Body of pancreas (tissue), 4 donors: ENCODE measurements at regions not wholly inside any gene's neighbourhood (a gene's known extent, or its start where the extent isn't known, plus 50 kb on each side); places are given as distances from the start of the nearest gene placed in this dataset.

ENCODE experiments used
- ATAC-seq: fragments of 150-250 bp; one replicate; pipeline ENCODE4 v1.9.1; 2016
- DNase-seq, 4 donors: peaks; one replicate each; pipeline ENCODE4 v3.0.0-alpha.2; 2019
- H3K27ac ChIP-seq, 4 donors: fragments of 200-600 bp; sonication (generic); 1 replicate in 3 of 4; 2 replicates in 1 of 4; pipeline versions ENCODE4 v1.5.1 to v1.6.1; 2016 to 2019; ENCODE audit warnings: mild to moderate bottlenecking in 1 of 4, mixed read lengths in 1 of 4, moderate library complexity in 1 of 4
- H3K27me3 ChIP-seq, 2 donors: fragments of 200-600 bp; sonication (generic); one replicate each; pipeline ENCODE4 v1.6.0; 2016; ENCODE audit warnings: mild to moderate bottlenecking in 1 of 2
- H3K36me3 ChIP-seq, 2 donors: fragments of 200-600 bp; sonication (generic); replicated peaks in 1 of 2; 2 replicates each; pipeline ENCODE4 v1.5.1; 2016; ENCODE audit warnings: low read depth in 2 of 2; ENCODE audit not compliant: insufficient read depth in 1 of 2
- H3K4me1 ChIP-seq: fragments of 200-600 bp; sonication (generic); one replicate; pipeline ENCODE4 v1.6.0; 2016
- H3K4me3 ChIP-seq, 2 donors: fragments of 200-600 bp; sonication (generic); 1 replicate in 1 of 2; 2 replicates in 1 of 2; pipeline ENCODE4 v1.5.1; 2016 to 2019
- H3K9me3 ChIP-seq, 3 donors: fragments of 200-600 bp; sonication (generic); 1 replicate in 2 of 3; 2 replicates in 1 of 3; pipeline ENCODE4 v1.5.1; 2016
- CTCF ChIP-seq, 7 experiments: fragments of 450-650 bp in 4 of 7; fragments of 200-600 bp in 3 of 7; sonication (generic) in 3 of 7; IDR thresholded peaks; one replicate each; pipeline ENCODE4 v1.5.1; 2016 to 2019; ENCODE audit warnings: antibody characterized with exemption in 7 of 7
- POLR2A ChIP-seq, 3 donors: fragments of 450-650 bp; IDR thresholded peaks; one replicate each; pipeline ENCODE4 v1.6.1; 2016; ENCODE audit warnings: antibody characterized with exemption in 3 of 3, mild to moderate bottlenecking in 2 of 3
- WGBS, 2 donors: methylation state at CpG; one replicate each; pipeline ENCODE4 v1.1.5; 2017; 5-methylcytosine and 5-hydroxymethylcytosine counted together
- intact Hi-C: fragments of 100-400 bp; cut with DNase I; formaldehyde crosslinking; loops from one replicate; pipeline ENCODE4 v1.15.1; 2023

DNA sequence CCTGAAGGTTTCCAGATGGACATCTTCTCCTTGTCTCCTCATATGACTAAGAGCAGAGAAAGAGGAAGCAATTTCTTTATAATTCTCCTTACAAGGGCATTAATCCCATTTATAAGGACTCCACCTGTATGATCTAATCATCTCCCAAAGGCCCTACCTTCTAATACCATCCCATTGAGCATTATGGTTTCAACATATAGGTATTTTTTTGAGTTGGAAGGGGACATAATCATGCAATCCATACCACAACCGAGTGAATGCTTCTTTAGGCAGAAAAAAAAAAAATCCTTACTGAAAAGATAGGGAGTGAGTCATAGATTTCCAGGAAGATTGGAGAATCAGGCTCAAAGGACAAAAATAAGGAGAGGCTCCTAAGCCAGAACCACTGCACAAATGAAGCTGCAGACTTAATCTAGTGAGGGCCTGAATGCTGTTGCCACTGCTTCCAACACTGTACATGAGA, 312.5 kb upstream of the HS3ST1 start:
- TF ChIP-seq POLR2A (IDR thresholded peaks at IDR 0.05): no peak
- no peak for TF ChIP-seq CTCF (IDR thresholded peaks at IDR 0.05)
- no peaks in the 10 kb centered on the region for H3K36me3 ChIP-seq
- WGBS, 2 donors: 23 to 24% methylated on average over 1 of the region's 1 CpG
- no peaks in the 10 kb centered on the region for H3K4me1 ChIP-seq
- intact Hi-C loops: no loop called here
- no peak overlapping the region for H3K27ac ChIP-seq
- H3K9me3 ChIP-seq: no peaks in the 10 kb centered on the region
- H3K27me3 ChIP-seq: no peaks in the 10 kb centered on the region
- ATAC-seq: no peak
- no peak for DNase-seq
- no peak overlapping the region for H3K4me3 ChIP-seq

GRCh38 chr4:11739992-11740391, 311.3 kb upstream of the HS3ST1 start:
- no peak for DNase-seq
- no peaks in the 10 kb centered on the region for H3K36me3 ChIP-seq
- no peak for ATAC-seq
- 40 to 41% methylated on average over 1 of the region's 1 CpG for WGBS, 2 donors
- H3K4me3 ChIP-seq: no peak overlapping the region
- H3K27me3 ChIP-seq: no peaks in the 10 kb centered on the region
- H3K4me1 ChIP-seq: no peaks in the 10 kb centered on the region
- H3K27ac ChIP-seq: no peak overlapping the region
- TF ChIP-seq CTCF (IDR thresholded peaks at IDR 0.05) (no peak), POLR2A (IDR thresholded peaks at IDR 0.05) (no peak)
- no peaks in the 10 kb centered on the region for H3K9me3 ChIP-seq
- intact Hi-C loops: no loop called here

DNA sequence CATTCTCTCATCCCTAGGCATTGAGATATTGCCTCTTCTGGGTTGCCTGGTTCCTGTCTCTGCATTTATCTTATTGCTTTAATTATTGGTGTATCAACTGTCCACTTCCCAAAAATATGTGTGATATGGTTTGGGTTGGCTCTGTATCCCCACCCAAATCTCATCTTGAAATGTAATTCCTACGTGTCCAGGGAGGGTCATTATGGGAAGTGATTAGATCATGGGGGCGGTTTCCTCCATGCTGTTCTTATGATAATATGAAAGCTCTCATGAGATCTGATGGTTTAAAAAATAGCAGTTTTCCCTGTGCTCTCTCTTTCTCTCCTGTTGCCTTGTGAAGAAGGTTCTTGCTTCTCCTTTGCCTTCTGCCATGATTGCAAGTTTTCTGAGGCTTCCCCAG, 308.3 kb upstream of the HS3ST1 start:
- TF ChIP-seq POLR2A (IDR thresholded peaks at IDR 0.05) (no peak), CTCF (IDR thresholded peaks at IDR 0.05) (no peak)
- no peak for DNase-seq
- Histone ChIP-seq H3K4me3 (no peak overlapping the region), H3K36me3 (no peaks in the 10 kb centered on the region), H3K27me3 (no peaks in the 10 kb centered on the region), H3K4me1 (no peaks in the 10 kb centered on the region), H3K27ac (no peak overlapping the region), H3K9me3 (no peaks in the 10 kb centered on the region)
- intact Hi-C loops: no loop called here
- ATAC-seq: no peak
- 57 to 62% methylated on average over 2 of the region's 2 CpGs for WGBS, 2 donors

- H3K9me3 ChIP-seq: no peaks in the 10 kb centered on the region
- no peaks in the 10 kb centered on the region for H3K36me3 ChIP-seq
- intact Hi-C loops: no loop called here
- H3K27me3 ChIP-seq: no peaks in the 10 kb centered on the region
- DNase-seq (no peak), ATAC-seq (no peak)
- H3K4me1 ChIP-seq: no peaks in the 10 kb centered on the region
- no peak overlapping the region for H3K4me3 ChIP-seq
- no peak for TF ChIP-seq POLR2A (IDR thresholded peaks at IDR 0.05)
- H3K27ac ChIP-seq: no peak overlapping the region
These were observed 307.0 kb upstream of the HS3ST1 start for GRCh38 chr4:11735651-11736050.

DNA sequence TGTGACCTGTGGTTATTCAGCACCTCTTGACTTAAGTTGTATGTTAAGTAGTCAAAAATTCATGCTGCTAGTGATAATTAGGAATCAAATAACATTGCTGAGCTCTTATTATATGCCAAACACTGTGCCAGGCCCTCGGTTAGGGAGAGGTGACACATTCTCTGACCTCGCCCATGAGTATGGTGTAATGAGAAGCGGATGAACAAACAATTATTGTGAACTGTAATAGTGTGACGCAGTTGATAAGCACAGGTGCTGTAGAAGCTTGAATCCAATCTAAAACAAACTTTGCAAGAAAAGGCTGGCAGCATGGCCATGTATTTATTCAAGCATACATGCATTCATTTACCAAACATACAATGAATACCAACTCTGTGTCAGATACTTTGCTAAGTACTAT, 303.5 kb upstream of the HS3ST1 start:
- Histone ChIP-seq H3K27ac (no peak overlapping the region), H3K4me1 (no peaks in the 10 kb centered on the region), H3K36me3 (no peaks in the 10 kb centered on the region), H3K9me3 (no peaks in the 10 kb centered on the region), H3K4me3 (no peak overlapping the region), H3K27me3 (no peaks in the 10 kb centered on the region)
- 24 to 29% methylated on average over 4 of the region's 4 CpGs for WGBS, 2 donors
- DNase-seq (peak in 1 of 4 donors; percentile 11), ATAC-seq (no peak)
- TF ChIP-seq POLR2A (IDR thresholded peaks at IDR 0.05): no peak
- TF ChIP-seq CTCF (IDR thresholded peaks at IDR 0.05): no peak
- intact Hi-C loops: no loop called here
